A673 (cell line): ENCODE measurements at regions not wholly inside any gene's neighbourhood (a gene's known extent, or its start where the extent isn't known, plus 50 kb on each side); places are given as distances from the start of the nearest gene placed in this dataset.

Source experiments
- BruUV-seq: library from RNA; stranded (reverse); fragments of 400-500 nt; replicated peaks from 2 replicates; lab custom pipeline; 2021; lab: Mats Ljungman, UMichigan
- CTCF ChIA-PET: fragments of 300-600 bp; sonication (Branson Sonifier 250); formaldehyde crosslinking; loops from one replicate; lab custom pipeline; 2022; ENCODE audit warnings: antibody characterized with exemption; lab: Charles Lee
- POLR2A ChIA-PET: fragments of 300-600 bp; sonication (Branson Sonifier 250); formaldehyde crosslinking; loops from one replicate; lab custom pipeline; 2022; ENCODE audit warnings: antibody characterized with exemption; ENCODE audit not compliant: low non-redundant PET; lab: Charles Lee
- DNase-seq: peaks from one replicate; pipeline ENCODE4 v3.0.0-alpha.2; 2015; ENCODE audit warnings: low spot score
- H3K27ac ChIP-seq: fragments of 200-600 bp; sonication (generic); 2 replicates; pipeline ENCODE4 v1.5.1; 2016; ENCODE audit warnings: mixed run types, low read depth, mild to moderate bottlenecking, mixed read lengths, antibody characterized with exemption, low read length; ENCODE audit not compliant: poor library complexity, severe bottlenecking
- H3K27me3 ChIP-seq: fragments of 200-600 bp; sonication (generic); replicated peaks from 2 replicates; pipeline ENCODE4 v1.6.1; 2017; ENCODE audit warnings: mixed run types, low read depth, mild to moderate bottlenecking, mixed read lengths, antibody characterized with exemption, low read length; ENCODE audit not compliant: insufficient read depth, poor library complexity
- H3K36me3 ChIP-seq: fragments of 200-600 bp; sonication (generic); 2 replicates; pipeline ENCODE4 v1.6.1; 2016; ENCODE audit warnings: mixed run types, mild to moderate bottlenecking, mixed read lengths, antibody characterized with exemption, low read length; ENCODE audit not compliant: insufficient read depth, poor library complexity, severe bottlenecking
- H3K4me1 ChIP-seq: fragments of 200-600 bp; sonication (generic); 2 replicates; pipeline ENCODE4 v1.6.1; 2017; ENCODE audit warnings: mixed run types, mild to moderate bottlenecking, mixed read lengths, antibody characterized with exemption, low read length; ENCODE audit not compliant: insufficient read depth, poor library complexity, severe bottlenecking
- H3K4me3 ChIP-seq: fragments of 200-600 bp; sonication (generic); 2 replicates; pipeline ENCODE4 v1.5.1; 2016; ENCODE audit warnings: low read depth, mixed run types, mild to moderate bottlenecking, mixed read lengths, low read length; ENCODE audit not compliant: poor library complexity, severe bottlenecking
- H3K9me3 ChIP-seq: fragments of 200-600 bp; sonication (generic); 2 replicates; pipeline ENCODE4 v1.6.1; 2016; ENCODE audit warnings: mixed run types, low read depth, mild to moderate bottlenecking, mixed read lengths, antibody characterized with exemption, low read length; ENCODE audit not compliant: poor library complexity, severe bottlenecking
- CTCF ChIP-seq: fragments of 300-800, 200-600 bp; sonication (generic); conservative IDR thresholded peaks from 2 replicates; pipeline ENCODE4 v1.5.1; 2017; ENCODE audit warnings: low read depth, mild to moderate bottlenecking, antibody characterized with exemption, low read length, moderate library complexity, mixed read lengths
- EZH2 ChIP-seq: fragments of 200-600 bp; sonication (generic); IDR thresholded peaks from 2 replicates; pipeline ENCODE4 v1.6.1; 2017; ENCODE audit warnings: borderline replicate concordance, low read depth, mild to moderate bottlenecking, mixed read lengths, antibody characterized with exemption, low read length; ENCODE audit not compliant: poor library complexity, severe bottlenecking
- intact Hi-C: fragments of 100-400 bp; cut with micrococcal nuclease; formaldehyde crosslinking; loops from one replicate; pipeline ENCODE4 v1.10.0; 2022; ENCODE audit not compliant: unreplicated experiment

GRCh38 chr14:82565825-82566224, 1032.2 kb upstream of the SEL1L start:
- H3K4me1 ChIP-seq, result no peaks in the 10 kb centered on the region
- H3K27me3 ChIP-seq, result no peaks in the 10 kb centered on the region
- no peaks in the 10 kb centered on the region for H3K36me3 ChIP-seq
- intact Hi-C loops, result no loop called here
- TF ChIP-seq CTCF, result no peak
- no peak for TF ChIP-seq EZH2
- no peaks in the 10 kb centered on the region for H3K9me3 ChIP-seq
- no TSS peak for BruUV-seq
- DNase-seq, result no peak
- H3K27ac ChIP-seq, result no peak overlapping the region
- H3K4me3 ChIP-seq, result no peak overlapping the region
- ChIA-PET CTCF (no interaction called here), POLR2A (no interaction called here)

- Histone ChIP-seq H3K27me3 (no peaks in the 10 kb centered on the region), H3K36me3 (no peaks in the 10 kb centered on the region), H3K9me3 (no peaks in the 10 kb centered on the region), H3K4me3 (no peak overlapping the region), H3K27ac (no peak overlapping the region), H3K4me1 (no peaks in the 10 kb centered on the region)
- no peak for TF ChIP-seq CTCF
- no peak for TF ChIP-seq EZH2
- intact Hi-C loops, result no loop called here
- ChIA-PET CTCF (no interaction called here), POLR2A (no interaction called here)
- DNase-seq, result no peak
- no TSS peak for BruUV-seq
These were observed 1053.6 kb upstream of the SEL1L start for GRCh38 chr14:82587226-82587625.

- no peak for DNase-seq
- H3K9me3 ChIP-seq, result no peaks in the 10 kb centered on the region
- CTCF ChIA-PET, result no interaction called here
- TF ChIP-seq CTCF (no peak), EZH2 (no peak)
- no peaks in the 10 kb centered on the region for H3K27me3 ChIP-seq
- H3K27ac ChIP-seq, result no peak overlapping the region
- POLR2A ChIA-PET, result no interaction called here
- BruUV-seq, result no TSS peak
- intact Hi-C loops, result no loop called here
- no peak overlapping the region for H3K4me3 ChIP-seq
- H3K4me1 ChIP-seq, result no peaks in the 10 kb centered on the region
- no peaks in the 10 kb centered on the region for H3K36me3 ChIP-seq
These were observed 1061.8 kb upstream of the SEL1L start for GRCh38 chr14:82595466-82595865.
